ENCODE measurements at regions not wholly inside any gene's neighbourhood (a gene's known extent, or its start where the extent isn't known, plus 50 kb on each side); places are given as distances from the start of the nearest gene placed in this dataset.

- 0 out of 4 replicates have a peak, but pooled peaks cover 2 to 5% of the 10 kb centered on the region in 2 experiments for H3K9me3 ChIP-seq (ENCODE audit: insufficient read depth in 2 of 2, low read depth in 1 of 2, low read length in 1 of 2)
- no peak overlapping the region for H2BK20ac ChIP-seq (ENCODE audit: low read length)
- POLR2A ChIA-PET (ENCODE audit: partially characterized antibody): no interaction called here
- no peak overlapping the region for H3K4me2 ChIP-seq (ENCODE audit: insufficient read depth in 1 of 2, low read depth in 2 of 2, low read length in 2 of 2)
- no peak overlapping the region for H4K5ac ChIP-seq (ENCODE audit: insufficient read length, low read depth, low read length)
- no peak overlapping the region for H3K23ac ChIP-seq (ENCODE audit: insufficient read length)
- no peaks in the 10 kb centered on the region for H3K36me3 ChIP-seq (ENCODE audit: control insufficient read depth in 2 of 4, insufficient read depth in 4 of 4, low read length in 3 of 4)
- H2AK5ac ChIP-seq (ENCODE audit: low read depth, low read length): no peak overlapping the region
- no peak overlapping the region for H2BK15ac ChIP-seq (ENCODE audit: low read length)
- H4K20me1 ChIP-seq (replicated peaks in 1 of 2; ENCODE audit: control insufficient read depth in 1 of 2, insufficient read depth in 2 of 2, low read length in 2 of 2): no peaks in the 10 kb centered on the region
- no peak overlapping the region for H3K14ac ChIP-seq (ENCODE audit: insufficient read length)
- CTCF ChIA-PET (ENCODE audit: partially characterized antibody): interaction anchor here (1.6 kb wide), 1 partner anchor 10 kb away, joined by 3 read pairs; no protein-coding TSS in a partner anchor
- no peak overlapping the region for H4K91ac ChIP-seq (replicated peaks; ENCODE audit: insufficient read length, low read length)
- no peak overlapping the region for H3K9ac ChIP-seq (replicated peaks in 1 of 4; ENCODE audit: extremely low read depth in 1 of 4, low read depth in 3 of 4, low read length in 3 of 4)
- H3K79me2 ChIP-seq (ENCODE audit: control insufficient read depth in 1 of 2, insufficient read depth in 2 of 2, low read length in 2 of 2): no peaks in the 10 kb centered on the region
- no peak overlapping the region for H3K18ac ChIP-seq (ENCODE audit: extremely low read depth, low read length)
- H3K27me3 ChIP-seq (replicated peaks in 1 of 4; ENCODE audit: control insufficient read depth in 3 of 4, extremely low read depth in 1 of 4, insufficient read depth in 3 of 4, low read length in 3 of 4): no peaks in the 10 kb centered on the region
- no peak for FAIRE-seq
- no peaks in the 10 kb centered on the region for H3K23me2 ChIP-seq (ENCODE audit: low read depth, low read length)
- 85% methylated on average over 6 of the region's 6 CpGs; no CpG with 5 or more reads in 1 of the 2 experiments for WGBS, 2 experiments (ENCODE audit: extremely low coverage in 1 of 2, insufficient coverage in 1 of 2, insufficient read length in 1 of 2, insufficient replicate concordance in 2 of 2, low coverage in 1 of 2, low lambda C conversion rate in 2 of 2, missing lambda C conversion rate in 1 of 2)
- no peak overlapping the region for H2AFZ ChIP-seq (ENCODE audit: low read length)
- H3K4me3 ChIP-seq (ENCODE audit: extremely low read depth in 1 of 4, insufficient read depth in 2 of 4, low read depth in 3 of 4, low read length in 4 of 4): no peak overlapping the region
- H3K4ac ChIP-seq (replicated peaks; ENCODE audit: insufficient read length, low read depth, low read length): no peak overlapping the region
- no peak overlapping the region for H4K8ac ChIP-seq (ENCODE audit: extremely low read depth, insufficient read depth, low read length)
- H2BK120ac ChIP-seq (replicated peaks; ENCODE audit: low read depth, low read length): no peak overlapping the region
- H3K79me1 ChIP-seq (ENCODE audit: low read depth, low read length): no peaks in the 10 kb centered on the region
- TF ChIP-seq CHD1 (IDR thresholded peaks at IDR 0.05; ENCODE audit: low read depth, low read length) (no peak), ATF3 (IDR thresholded peaks at IDR 0.05; ENCODE audit: insufficient read depth, low read depth, low read length) (no peak), GTF2F1 (IDR thresholded peaks at IDR 0.05; ENCODE audit: borderline replicate concordance, low read depth, low read length) (no peak), ZNF274 (IDR thresholded peaks at IDR 0.05; ENCODE audit: borderline replicate concordance, extremely low read depth, low read length) (no peak), KDM4A (IDR thresholded peaks at IDR 0.05; ENCODE audit: low read depth, low read length, severe bottlenecking) (no peak), EZH2 (IDR thresholded peaks at IDR 0.05; ENCODE audit: low read depth, low read length, severe bottlenecking) (no peak)
- no peaks in the 10 kb centered on the region for H3K4me1 ChIP-seq (replicated peaks in 1 of 4; ENCODE audit: control insufficient read depth in 3 of 4, insufficient read depth in 4 of 4, low read length in 3 of 4)
- no peak overlapping the region for H2BK5ac ChIP-seq (ENCODE audit: low read depth, low read length)
- no peak overlapping the region for H3K56ac ChIP-seq (replicated peaks; ENCODE audit: insufficient read length, low read depth, low read length)
- H2BK12ac ChIP-seq (ENCODE audit: low read depth, low read length): no peak overlapping the region
- no peak for DNase-seq (ENCODE audit: low read depth in 1 of 2, low spot score in 2 of 2)
- H3K27ac ChIP-seq (ENCODE audit: low read depth, low read length): no peak overlapping the region
Measured at GRCh38 chr9:29816954-29817703, 2243.8 kb upstream of the C9orf72 start.
